ENCODE measurements at regions not wholly inside any gene's neighbourhood (a gene's known extent, or its start where the extent isn't known, plus 50 kb on each side); places are given as distances from the start of the nearest gene placed in this dataset.

GRCh38 chr1:222865718-222866117, 50.9 kb downstream of the DISP1 start:
- Histone ChIP-seq H3K4me1 (ENCODE audit: control insufficient read depth, insufficient read depth, low read length, poor library complexity, severe bottlenecking) (no peaks in the 10 kb centered on the region), H3K4me3 (ENCODE audit: extremely low read depth, insufficient read depth, low read length, poor library complexity, severe bottlenecking) (no peak overlapping the region), H3K9me3 (ENCODE audit: control insufficient read depth, low read length) (no peaks in the 10 kb centered on the region), H3K36me3 (ENCODE audit: control insufficient read depth, insufficient read depth, low read length) (no peaks in the 10 kb centered on the region), H3K27ac (ENCODE audit: low read depth, low read length, severe bottlenecking) (no peak overlapping the region)
- 86% methylated on average over 2 of the region's 4 CpGs; no CpG with 5 or more reads in 1 of the 2 experiments for whole genome bisulfite sequencing, 2 experiments (ENCODE audit: insufficient coverage in 2 of 2)

- WGBS, 2 experiments (ENCODE audit: insufficient coverage in 2 of 2): 86% methylated on average over 1 of the region's 1 CpG; no CpG with 5 or more reads in 1 of the 2 experiments
- H3K4me3 ChIP-seq (ENCODE audit: extremely low read depth, insufficient read depth, low read length, poor library complexity, severe bottlenecking): no peak overlapping the region
Measured at GRCh38 chr1:222867316-222867715, 52.5 kb downstream of the DISP1 start.

GRCh38 chr1:222876182-222876581, 61.3 kb downstream of the DISP1 start:
- Histone ChIP-seq H3K9me3 (ENCODE audit: control insufficient read depth, low read length) (no peaks in the 10 kb centered on the region), H3K4me1 (ENCODE audit: control insufficient read depth, insufficient read depth, low read length, poor library complexity, severe bottlenecking) (peaks cover 10% of the 10 kb centered on the region), H3K27ac (ENCODE audit: low read depth, low read length, severe bottlenecking) (no peak overlapping the region), H3K36me3 (ENCODE audit: control insufficient read depth, insufficient read depth, low read length) (no peaks in the 10 kb centered on the region), H3K4me3 (ENCODE audit: extremely low read depth, insufficient read depth, low read length, poor library complexity, severe bottlenecking) (no peak overlapping the region)
- WGBS, 2 experiments (ENCODE audit: insufficient coverage in 2 of 2): no CpG with 5 or more reads among the region's 1 CpG

More at GRCh38 chr1:222867316-222867715, 52.5 kb downstream of the DISP1 start:
- Histone ChIP-seq H3K9me3 (ENCODE audit: control insufficient read depth, low read length) (no peaks in the 10 kb centered on the region), H3K4me1 (ENCODE audit: control insufficient read depth, insufficient read depth, low read length, poor library complexity, severe bottlenecking) (no peaks in the 10 kb centered on the region), H3K27ac (ENCODE audit: low read depth, low read length, severe bottlenecking) (no peak overlapping the region), H3K36me3 (ENCODE audit: control insufficient read depth, insufficient read depth, low read length) (no peaks in the 10 kb centered on the region)

- no peaks in the 10 kb centered on the region for H3K36me3 ChIP-seq (ENCODE audit: control insufficient read depth, insufficient read depth, low read length)
- no peak overlapping the region for H3K4me3 ChIP-seq (ENCODE audit: extremely low read depth, insufficient read depth, low read length, poor library complexity, severe bottlenecking)
- H3K27ac ChIP-seq (ENCODE audit: low read depth, low read length, severe bottlenecking): peak overlapping the region; percentile 37
- H3K4me1 ChIP-seq (ENCODE audit: control insufficient read depth, insufficient read depth, low read length, poor library complexity, severe bottlenecking): peaks cover 10% of the 10 kb centered on the region
- H3K9me3 ChIP-seq (ENCODE audit: control insufficient read depth, low read length): no peaks in the 10 kb centered on the region
- 90 to 95% methylated on average over 2 of the region's 2 CpGs for WGBS, 2 experiments (ENCODE audit: insufficient coverage in 2 of 2)
Measured at GRCh38 chr1:222877854-222878253, 63.0 kb downstream of the DISP1 start.

GRCh38 chr1:222880587-222880986, 65.7 kb downstream of the DISP1 start:
- H3K27ac ChIP-seq (ENCODE audit: low read depth, low read length, severe bottlenecking): no peak overlapping the region
- no peak overlapping the region for H3K4me3 ChIP-seq (ENCODE audit: extremely low read depth, insufficient read depth, low read length, poor library complexity, severe bottlenecking)
- H3K9me3 ChIP-seq (ENCODE audit: control insufficient read depth, low read length): no peaks in the 10 kb centered on the region
- no peaks in the 10 kb centered on the region for H3K36me3 ChIP-seq (ENCODE audit: control insufficient read depth, insufficient read depth, low read length)
- 88 to 92% methylated on average over 2 of the region's 2 CpGs for WGBS, 2 experiments (ENCODE audit: insufficient coverage in 2 of 2)
- peaks cover 10% of the 10 kb centered on the region for H3K4me1 ChIP-seq (ENCODE audit: control insufficient read depth, insufficient read depth, low read length, poor library complexity, severe bottlenecking)

GRCh38 chr1:222886194-222886854, 71.5 kb downstream of the DISP1 start:
- no peaks in the 10 kb centered on the region for H3K9me3 ChIP-seq (ENCODE audit: control insufficient read depth, low read length)
- no peaks in the 10 kb centered on the region for H3K36me3 ChIP-seq (ENCODE audit: control insufficient read depth, insufficient read depth, low read length)
- no peak overlapping the region for H3K4me3 ChIP-seq (ENCODE audit: extremely low read depth, insufficient read depth, low read length, poor library complexity, severe bottlenecking)
- H3K4me1 ChIP-seq (ENCODE audit: control insufficient read depth, insufficient read depth, low read length, poor library complexity, severe bottlenecking): peaks cover 8% of the 10 kb centered on the region
- WGBS, 2 experiments (ENCODE audit: insufficient coverage in 2 of 2): 86% methylated on average over 1 of the region's 4 CpGs; no CpG with 5 or more reads in 1 of the 2 experiments
- H3K27ac ChIP-seq (ENCODE audit: low read depth, low read length, severe bottlenecking): no peak overlapping the region

GRCh38 chr1:222886878-222887351, 72.1 kb downstream of the DISP1 start:
- no peaks in the 10 kb centered on the region for H3K36me3 ChIP-seq (ENCODE audit: control insufficient read depth, insufficient read depth, low read length)
- H3K4me3 ChIP-seq (ENCODE audit: extremely low read depth, insufficient read depth, low read length, poor library complexity, severe bottlenecking): no peak overlapping the region
- H3K27ac ChIP-seq (ENCODE audit: low read depth, low read length, severe bottlenecking): peak overlapping the region; percentile 25
- H3K9me3 ChIP-seq (ENCODE audit: control insufficient read depth, low read length): no peaks in the 10 kb centered on the region
- H3K4me1 ChIP-seq (ENCODE audit: control insufficient read depth, insufficient read depth, low read length, poor library complexity, severe bottlenecking): peaks cover 8% of the 10 kb centered on the region
- WGBS, 2 experiments (ENCODE audit: insufficient coverage in 2 of 2): 80 to 83% methylated on average over 1 of the region's 1 CpG

GRCh38 chr1:222889440-222889839, 74.6 kb downstream of the DISP1 start:
- Histone ChIP-seq H3K4me1 (ENCODE audit: control insufficient read depth, insufficient read depth, low read length, poor library complexity, severe bottlenecking) (peaks cover 13% of the 10 kb centered on the region), H3K36me3 (ENCODE audit: control insufficient read depth, insufficient read depth, low read length) (no peaks in the 10 kb centered on the region), H3K27ac (ENCODE audit: low read depth, low read length, severe bottlenecking) (no peak overlapping the region), H3K4me3 (ENCODE audit: extremely low read depth, insufficient read depth, low read length, poor library complexity, severe bottlenecking) (no peak overlapping the region), H3K9me3 (ENCODE audit: control insufficient read depth, low read length) (no peaks in the 10 kb centered on the region)
- WGBS, 2 experiments (ENCODE audit: insufficient coverage in 2 of 2): no CpG with 5 or more reads among the region's 1 CpG

- 100% methylated on average over 1 of the region's 2 CpGs for WGBS, 2 experiments (ENCODE audit: insufficient coverage in 2 of 2)
- Histone ChIP-seq H3K9me3 (ENCODE audit: control insufficient read depth, low read length) (no peaks in the 10 kb centered on the region), H3K4me1 (ENCODE audit: control insufficient read depth, insufficient read depth, low read length, poor library complexity, severe bottlenecking) (peaks cover 13% of the 10 kb centered on the region), H3K36me3 (ENCODE audit: control insufficient read depth, insufficient read depth, low read length) (no peaks in the 10 kb centered on the region), H3K4me3 (ENCODE audit: extremely low read depth, insufficient read depth, low read length, poor library complexity, severe bottlenecking) (no peak overlapping the region), H3K27ac (ENCODE audit: low read depth, low read length, severe bottlenecking) (no peak overlapping the region)
Measured at GRCh38 chr1:222890716-222891115, 75.9 kb downstream of the DISP1 start.

GRCh38 chr1:222891578-222891977, 76.7 kb downstream of the DISP1 start:
- Histone ChIP-seq H3K27ac (ENCODE audit: low read depth, low read length, severe bottlenecking) (peak overlapping the region; percentile 43), H3K4me3 (ENCODE audit: extremely low read depth, insufficient read depth, low read length, poor library complexity, severe bottlenecking) (no peak overlapping the region)

GRCh38 chr1:222892137-222892769, 77.4 kb downstream of the DISP1 start:
- H3K9me3 ChIP-seq (ENCODE audit: control insufficient read depth, low read length): no peaks in the 10 kb centered on the region
- H3K4me1 ChIP-seq (ENCODE audit: control insufficient read depth, insufficient read depth, low read length, poor library complexity, severe bottlenecking): peaks cover 9% of the 10 kb centered on the region
- WGBS, 2 experiments (ENCODE audit: insufficient coverage in 2 of 2): 70 to 92% methylated on average over 2 of the region's 8 CpGs
- peak overlapping the region; percentile 43 for H3K27ac ChIP-seq (ENCODE audit: low read depth, low read length, severe bottlenecking)
- no peak overlapping the region for H3K4me3 ChIP-seq (ENCODE audit: extremely low read depth, insufficient read depth, low read length, poor library complexity, severe bottlenecking)
- no peaks in the 10 kb centered on the region for H3K36me3 ChIP-seq (ENCODE audit: control insufficient read depth, insufficient read depth, low read length)

More at GRCh38 chr1:222891578-222891977, 76.7 kb downstream of the DISP1 start:
- H3K9me3 ChIP-seq (ENCODE audit: control insufficient read depth, low read length): no peaks in the 10 kb centered on the region
- peaks cover 13% of the 10 kb centered on the region for H3K4me1 ChIP-seq (ENCODE audit: control insufficient read depth, insufficient read depth, low read length, poor library complexity, severe bottlenecking)
- H3K36me3 ChIP-seq (ENCODE audit: control insufficient read depth, insufficient read depth, low read length): no peaks in the 10 kb centered on the region

Data from mesodermal cell (in vitro differentiated cells).